Esophagus mucosa (tissue), 1 donor: ENCODE measurements at regions not wholly inside any gene's neighbourhood (a gene's known extent, or its start where the extent isn't known, plus 50 kb on each side); places are given as distances from the start of the nearest gene placed in this dataset.
"Not testable (repeated sequence)": the region's sequence is repeated elsewhere in the genome, so short reads cannot be mapped to it uniquely, and the experiment has no call there.

Source experiments
- ATAC-seq: fragments of 200-7000 bp; cut with Tn5 transposase; one replicate; pipeline ENCODE4 v1.9.1; 2020
- donor health status: DM: yes; HTN: yes; CAD: no.

DNA sequence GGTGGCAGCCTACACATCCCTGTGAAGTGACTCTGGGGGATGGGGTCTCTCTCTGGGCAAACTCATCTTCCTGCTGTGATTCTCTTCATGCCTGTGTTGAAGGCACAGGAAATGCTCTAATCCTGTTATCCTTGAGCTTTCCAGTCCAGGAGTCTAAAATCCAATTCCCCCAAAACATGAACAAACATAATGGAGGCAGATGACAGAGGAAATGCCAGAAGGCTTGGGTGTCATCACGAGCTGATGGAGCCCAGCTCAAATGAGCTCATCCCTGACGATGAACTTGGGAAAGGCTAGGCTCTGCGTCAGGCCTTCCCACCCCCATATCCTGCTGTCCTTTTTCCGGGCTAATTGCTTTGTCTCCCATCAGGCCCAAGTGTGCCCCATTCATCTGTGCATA lies 165.9 kb upstream of the PODXL start:
- ATAC-seq, result no peak

DNA sequence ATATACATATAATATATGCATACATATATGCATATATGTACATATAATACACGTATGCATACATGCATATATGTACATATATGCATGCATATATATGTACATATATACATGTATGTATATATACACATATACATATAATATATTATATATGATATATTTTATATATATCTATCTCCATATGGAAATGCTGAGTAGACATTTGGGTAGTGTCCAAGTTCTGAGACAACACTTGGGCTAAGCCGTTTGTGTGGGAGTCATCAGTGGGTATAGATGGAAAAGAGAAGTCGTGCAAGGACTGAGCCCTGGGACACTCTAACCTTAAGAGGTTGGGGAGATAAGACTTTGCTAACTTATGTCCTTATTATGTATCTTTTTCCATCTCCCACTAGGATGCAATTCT lies 165.2 kb upstream of the PODXL start:
- no peak for ATAC-seq

DNA sequence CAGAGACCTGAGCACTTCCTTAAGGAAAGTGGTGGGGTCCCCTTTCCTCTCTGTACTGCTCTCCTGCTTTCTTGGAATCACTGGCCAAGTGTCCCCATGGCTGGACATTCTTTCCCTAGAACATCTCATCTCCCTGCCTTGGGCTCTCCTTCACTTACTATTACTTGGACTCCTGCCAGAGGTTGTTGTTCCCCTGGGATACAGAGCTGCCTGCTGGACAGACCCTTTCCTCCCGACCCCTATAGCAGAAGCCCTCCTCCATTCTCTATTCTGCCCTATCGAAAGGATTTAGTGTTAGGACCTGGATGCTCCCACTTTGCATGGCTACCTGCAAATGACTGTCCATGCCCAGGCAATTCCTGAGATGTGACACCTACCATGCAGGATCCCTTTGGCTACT lies 164.3 kb upstream of the PODXL start:
- no peak for ATAC-seq

DNA sequence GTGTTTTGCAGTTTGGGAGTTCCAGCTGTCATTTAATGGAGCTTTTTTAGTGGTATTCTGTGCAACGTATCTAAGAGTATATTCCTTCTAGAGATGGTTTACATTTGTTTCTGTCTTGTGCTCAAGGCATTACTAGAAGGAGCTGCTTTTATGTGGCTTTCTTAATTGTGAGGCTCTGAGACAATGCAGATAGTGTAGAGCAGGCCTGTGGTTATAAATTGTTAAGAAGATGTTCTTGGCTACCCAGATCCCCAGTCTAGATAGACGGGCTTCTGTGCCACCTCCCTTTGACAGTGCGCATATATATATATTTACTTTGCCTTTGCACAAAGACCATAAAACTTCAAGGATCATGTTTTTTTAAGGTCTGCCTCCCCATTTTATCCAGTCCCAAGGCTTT lies 160.8 kb upstream of the PODXL start:
- no peak for ATAC-seq

DNA sequence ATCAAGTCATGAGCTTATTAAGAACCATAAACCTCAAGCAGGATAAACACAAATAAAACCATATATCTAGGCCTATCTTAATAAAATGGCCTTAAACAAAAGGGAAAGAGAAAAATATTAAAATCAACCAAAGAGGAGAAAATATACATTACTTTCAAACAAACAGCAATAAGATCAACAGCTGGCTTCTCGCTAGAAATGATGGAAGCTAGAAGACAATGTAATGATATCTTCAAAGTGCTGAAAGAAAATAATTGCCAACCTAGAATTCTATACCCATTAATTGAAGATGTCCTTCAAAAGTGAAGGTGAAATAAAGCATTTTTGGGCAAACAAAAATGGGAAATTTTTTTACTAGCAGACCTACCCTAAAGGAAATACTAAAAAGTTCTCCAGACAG lies 142.9 kb upstream of the PODXL start:
- no peak for ATAC-seq

DNA sequence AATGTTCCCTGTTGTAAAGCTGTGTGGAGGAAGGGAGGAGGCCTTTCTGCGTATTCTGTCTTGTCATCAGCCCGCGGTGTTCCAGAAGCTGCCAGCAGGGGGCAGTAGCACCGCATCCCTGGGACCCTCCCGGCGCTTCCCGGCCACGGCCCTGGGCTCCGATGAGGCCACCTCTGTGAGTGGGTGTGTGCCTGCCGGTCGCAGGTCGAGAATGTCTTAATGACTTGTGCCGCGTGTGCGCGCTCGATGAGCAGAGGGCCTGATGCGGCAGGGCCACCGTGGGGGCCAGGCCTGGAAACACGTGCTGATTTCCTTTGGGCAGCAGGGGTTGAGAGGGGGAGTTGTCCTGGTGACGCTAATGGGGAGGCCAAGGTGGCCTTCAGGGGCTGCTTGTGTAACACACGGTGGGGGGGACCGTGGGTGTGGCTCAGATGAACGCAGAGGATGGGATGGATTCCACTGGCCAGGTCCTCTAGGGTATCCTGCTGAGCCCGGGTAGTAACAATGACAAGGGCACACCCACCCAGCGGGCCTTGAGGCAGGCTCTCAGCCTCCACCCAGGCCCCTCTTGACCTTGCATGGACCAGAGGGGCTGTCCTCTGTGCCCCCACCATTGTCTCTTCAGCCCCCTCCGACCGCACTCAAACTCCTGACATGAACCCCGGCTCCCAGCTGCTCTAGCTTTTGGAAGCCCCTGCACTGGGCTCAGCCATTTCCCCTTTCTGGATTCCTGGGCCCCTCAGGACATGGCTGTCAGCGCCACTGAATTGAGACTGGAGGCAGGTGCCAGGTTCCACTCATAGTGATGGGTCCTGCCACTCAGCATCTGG lies 135.9 kb upstream of the PODXL start:
- ATAC-seq, result peak; percentile 80

DNA sequence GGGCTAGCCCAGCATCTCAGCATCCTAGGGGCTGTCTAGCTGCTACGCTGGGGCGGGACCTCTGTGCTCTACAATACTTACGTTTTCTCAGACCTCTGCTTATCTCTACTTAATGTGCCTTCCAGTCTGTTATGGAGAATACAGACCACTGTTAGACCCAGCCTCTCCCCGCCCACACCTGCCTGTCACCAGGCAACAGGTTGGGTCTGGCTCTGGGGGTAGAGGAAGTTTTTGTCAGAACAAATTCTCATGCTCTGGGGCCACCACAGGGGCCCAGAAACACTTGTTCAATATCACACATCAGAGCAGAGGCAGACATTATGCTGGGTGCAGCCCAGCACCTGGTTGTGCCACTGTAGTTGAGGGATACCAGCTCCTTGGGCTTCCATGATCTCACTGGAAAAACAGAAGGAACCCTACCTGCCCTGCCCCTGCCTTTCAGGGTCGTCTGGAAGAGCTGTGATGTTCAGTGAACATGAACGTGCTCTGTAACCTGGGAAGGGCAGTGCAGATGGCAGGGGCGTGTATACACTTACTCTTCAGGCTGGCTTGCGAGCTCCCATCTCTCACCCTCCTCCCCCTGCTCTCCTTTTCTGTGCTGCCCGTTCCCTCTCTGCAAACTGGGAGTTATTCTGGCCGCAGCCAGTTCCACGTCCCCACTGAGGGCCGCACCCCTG lies 135.2 kb upstream of the PODXL start:
- no peak for ATAC-seq

DNA sequence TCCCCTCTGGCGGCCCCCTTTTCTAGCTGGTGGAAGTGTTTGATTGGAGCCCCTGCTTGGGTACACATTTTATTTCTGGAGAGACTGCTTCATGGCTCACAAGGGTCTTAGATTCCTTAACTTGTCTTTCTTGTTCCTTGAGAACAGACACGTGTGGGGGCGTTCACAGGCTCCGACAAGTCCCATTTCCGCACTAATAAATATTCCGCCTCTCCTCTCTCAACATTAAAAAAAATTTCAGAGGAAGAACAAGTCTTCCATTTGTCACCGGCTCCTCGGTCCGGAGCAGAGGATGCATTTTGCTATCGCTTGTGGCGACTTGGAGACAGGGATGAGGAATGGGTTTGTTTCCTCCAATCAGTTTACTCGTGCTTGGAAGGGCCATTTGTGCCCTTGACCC lies 134.0 kb upstream of the PODXL start:
- no peak for ATAC-seq

DNA sequence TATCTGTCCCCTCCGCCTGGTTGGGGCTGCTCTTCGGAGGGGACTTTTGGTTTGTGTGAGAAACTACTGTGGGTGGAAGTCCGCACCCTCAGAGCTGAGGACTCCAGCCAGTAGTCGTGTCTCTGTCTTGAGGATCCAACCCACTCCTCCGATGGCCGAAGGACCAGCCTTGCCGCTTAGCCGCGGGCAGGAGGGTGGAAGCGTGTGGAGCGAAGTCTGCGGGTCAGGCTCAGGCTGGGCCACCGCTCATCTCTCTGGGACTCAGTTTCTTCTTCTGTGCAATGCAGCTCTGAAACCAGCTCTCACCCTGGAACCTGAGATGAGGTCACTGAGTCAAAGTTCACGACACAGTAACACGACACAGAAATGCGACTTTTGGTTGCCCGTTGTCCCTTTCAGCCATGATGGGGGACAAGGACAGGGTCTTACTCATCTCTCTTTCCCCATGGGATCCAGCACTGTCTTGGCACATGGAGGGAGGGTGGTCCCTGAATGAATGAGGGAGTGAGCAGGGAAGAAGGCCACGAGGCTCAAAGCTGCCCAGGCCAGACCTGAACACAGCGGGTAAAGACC lies 133.3 kb upstream of the PODXL start:
- ATAC-seq, result no peak

DNA sequence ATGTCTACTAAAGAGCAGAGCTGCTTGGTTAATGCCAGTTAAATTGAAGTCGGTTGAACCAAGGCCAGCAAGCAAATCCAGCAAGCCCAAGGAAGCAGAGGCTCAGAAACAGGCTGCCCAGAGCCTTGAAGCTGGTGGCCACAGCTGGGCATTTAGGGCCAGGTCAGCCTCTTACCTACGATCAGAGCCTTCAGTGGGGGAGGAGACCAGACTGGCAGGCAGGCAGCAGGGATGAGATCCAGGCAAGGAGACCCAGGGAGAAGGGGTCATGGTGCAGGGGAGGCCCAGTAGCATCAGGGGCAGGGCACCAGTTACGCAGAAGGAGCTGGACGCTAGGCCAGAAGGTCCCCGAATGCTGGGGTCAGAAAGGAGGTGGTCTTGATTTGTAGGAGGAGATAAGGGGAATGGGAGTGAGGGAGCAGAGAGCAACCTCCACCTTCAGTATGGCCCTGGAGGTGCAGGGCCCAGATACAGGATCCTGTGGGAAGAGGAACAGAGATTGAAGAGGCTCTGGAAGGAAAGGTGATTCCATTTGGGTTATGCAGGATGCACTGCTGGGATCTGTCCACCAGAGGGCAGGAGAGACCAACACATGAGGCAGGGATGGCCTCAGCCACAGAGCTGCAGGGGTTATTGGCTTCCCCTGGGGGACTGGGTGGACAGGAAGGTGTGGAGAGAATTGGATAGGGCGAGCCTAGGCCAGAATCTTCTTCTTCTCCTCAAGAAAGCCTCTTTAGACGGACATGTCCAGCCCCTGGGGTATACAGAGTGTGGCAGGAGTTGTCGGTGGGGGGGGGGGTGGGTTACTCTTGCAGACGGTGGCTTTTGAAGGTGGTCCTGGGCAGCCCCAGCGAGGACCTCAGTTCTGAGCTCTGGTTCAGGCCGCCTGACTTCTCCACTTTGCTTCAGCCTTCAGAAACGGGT lies 132.6 kb upstream of the PODXL start:
- ATAC-seq, result peak; percentile 77

DNA sequence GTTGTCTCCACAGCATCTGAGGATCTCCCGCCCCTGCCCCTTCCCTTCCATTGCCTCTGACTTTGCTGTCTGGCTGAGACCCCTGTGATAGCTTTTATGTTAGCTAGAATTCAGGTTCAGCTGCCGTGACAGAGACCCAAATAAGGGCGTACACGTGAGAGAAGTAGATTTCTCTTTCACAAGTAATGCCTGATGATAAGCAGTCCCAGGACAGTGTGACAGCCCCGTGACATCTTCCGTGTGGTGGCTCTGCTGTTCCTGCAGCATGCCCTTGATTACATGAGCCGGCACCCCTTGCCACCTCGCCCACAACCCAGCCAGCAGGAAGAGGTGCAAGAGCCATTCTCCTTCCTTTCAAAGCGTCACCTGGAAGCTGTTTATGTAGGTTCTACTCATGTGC lies 130.9 kb upstream of the PODXL start:
- no peak for ATAC-seq

DNA sequence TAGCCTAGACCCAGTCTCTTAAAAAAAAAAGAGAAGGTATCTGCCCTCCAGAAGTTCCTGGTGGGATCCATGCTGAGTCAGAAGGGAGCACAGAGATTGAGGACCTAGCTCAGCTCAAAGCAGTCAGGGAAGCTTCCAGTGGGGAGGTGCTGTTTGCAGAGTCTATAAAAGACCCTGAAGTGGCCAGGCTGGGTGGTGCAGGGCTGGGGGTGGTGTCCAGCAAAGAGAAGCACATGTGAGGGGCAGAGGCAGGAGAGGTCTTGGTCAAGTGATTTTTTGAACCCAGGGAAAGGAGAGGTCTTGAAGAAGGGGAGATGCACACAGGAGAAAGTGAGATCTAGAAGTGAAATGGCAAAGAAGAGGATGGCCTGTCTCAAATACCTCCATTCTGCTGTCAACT lies 130.4 kb upstream of the PODXL start:
- no peak for ATAC-seq

DNA sequence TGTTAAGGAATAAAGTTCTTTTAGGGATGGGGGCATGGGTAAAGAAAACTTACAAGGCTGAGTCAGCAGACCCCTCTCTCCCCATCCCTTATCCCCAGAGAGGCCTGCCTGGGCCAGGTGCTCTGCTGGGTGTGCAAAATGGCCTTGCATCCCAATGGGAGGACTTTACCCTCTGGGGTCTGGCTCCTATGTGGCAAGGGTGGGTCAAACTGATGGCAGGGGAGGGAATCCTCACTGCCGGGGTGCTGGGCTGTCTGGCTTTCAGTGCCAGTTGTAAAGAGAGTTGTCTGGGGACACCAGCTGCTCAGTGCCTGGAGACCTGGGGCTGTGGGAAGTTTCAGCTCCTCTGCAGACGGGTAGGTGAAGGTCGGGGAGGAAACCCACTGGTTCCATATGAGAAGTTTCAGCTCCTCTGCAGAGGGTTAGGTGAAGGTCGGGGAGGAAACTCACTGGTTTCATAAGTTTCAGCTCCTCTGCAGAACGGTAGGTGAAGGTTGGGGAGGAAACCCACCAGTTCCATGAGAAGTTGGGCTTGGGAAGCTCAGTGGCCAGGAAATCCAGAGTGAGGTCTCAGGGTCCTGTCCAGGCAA lies 127.2 kb upstream of the PODXL start:
- no peak for ATAC-seq

DNA sequence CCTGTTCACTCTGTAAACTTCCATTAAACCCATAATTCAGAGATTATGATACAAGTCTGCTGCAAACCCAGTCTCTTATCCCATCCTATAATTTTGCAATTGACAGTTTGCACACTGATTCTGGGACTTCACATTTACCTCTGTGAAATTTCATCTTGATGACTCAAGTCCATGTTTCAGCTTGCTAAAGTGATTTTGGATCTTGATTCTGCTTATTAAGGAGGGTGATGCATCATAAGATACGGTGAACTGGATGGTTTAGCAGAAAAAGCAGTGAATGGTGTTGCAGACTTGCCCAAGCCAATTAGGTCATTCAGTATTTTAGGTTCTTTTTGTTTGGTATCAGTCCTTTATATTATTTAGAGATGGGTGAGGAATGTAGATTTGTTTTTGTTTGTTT lies 125.5 kb upstream of the PODXL start:
- no peak for ATAC-seq

DNA sequence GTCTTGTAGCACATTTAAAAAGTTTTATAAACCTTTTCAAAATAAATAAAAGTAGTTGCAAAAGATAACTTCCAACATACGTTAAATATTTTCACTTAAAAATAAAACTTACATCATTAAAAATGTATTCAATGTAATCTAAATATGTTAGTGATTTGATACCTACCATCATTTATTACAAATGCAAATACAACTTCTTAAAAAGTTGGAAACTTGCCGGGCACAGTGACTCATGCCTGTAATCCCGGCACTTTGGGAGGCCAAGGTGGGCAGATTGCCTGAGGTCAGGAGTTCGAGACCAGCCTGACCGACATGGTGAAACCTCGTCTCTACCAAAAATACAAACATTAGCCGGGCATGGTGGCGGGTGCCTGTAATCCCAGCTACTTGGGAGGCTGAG lies 122.6 kb upstream of the PODXL start:
- not testable (repeated sequence) for ATAC-seq

DNA sequence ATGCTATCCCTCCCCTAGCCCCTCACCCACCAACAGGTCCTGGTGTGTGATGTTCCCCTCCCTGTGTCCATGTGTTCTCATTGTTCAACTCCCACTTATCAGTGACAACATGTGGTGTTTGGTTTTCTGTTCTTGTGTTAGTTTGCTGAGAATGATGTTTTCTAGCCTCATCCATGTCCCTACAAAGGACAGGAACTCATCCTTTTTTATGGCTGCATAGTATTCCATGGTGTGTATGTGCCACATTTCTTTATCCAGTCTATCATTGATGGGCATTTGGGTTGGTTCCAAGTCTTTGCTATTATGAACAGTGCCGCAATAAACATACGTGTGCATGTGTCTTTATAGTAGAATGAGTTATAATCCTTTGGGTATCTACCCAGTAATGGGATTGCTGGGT lies 120.4 kb upstream of the PODXL start:
- not testable (repeated sequence) for ATAC-seq

DNA sequence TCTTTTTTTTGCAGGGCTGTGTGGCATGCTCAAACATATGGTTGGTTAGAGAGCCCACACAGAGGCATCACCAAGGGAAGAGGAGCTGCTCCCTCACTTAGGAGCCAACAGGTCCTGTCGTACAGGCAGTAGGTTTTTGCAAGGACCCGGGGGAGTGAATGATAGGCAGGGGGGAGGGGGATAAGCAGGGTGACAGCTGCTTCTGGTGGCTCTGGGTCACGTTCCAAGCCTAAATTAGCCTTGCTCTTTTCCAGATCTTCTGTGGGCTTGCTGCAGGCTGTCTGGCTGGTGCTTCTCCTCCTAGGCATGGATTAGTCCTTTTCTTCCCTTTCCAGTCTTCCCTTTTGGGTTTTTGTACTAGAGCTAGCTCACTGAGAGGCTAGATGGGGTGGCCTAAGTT lies 117.7 kb upstream of the PODXL start:
- no peak for ATAC-seq

DNA sequence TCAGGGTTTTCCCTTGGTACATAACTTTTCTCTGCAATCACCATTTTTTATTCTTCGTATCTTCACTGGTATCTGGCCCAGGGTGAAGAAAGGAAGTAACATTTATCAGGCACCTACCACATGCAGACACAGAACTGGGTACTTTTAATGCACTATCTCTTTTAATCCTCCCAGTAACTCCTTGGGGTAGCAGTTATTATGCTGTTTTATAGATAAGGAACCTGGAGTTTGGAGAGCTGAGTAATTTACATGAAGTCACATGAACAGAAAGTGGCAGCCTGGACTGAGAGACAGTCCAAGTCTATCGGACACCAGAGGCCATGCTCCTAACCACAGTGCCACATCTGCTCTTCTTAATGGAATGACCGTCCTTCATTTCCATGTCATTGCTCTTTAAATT lies 117.1 kb upstream of the PODXL start:
- ATAC-seq, result no peak

DNA sequence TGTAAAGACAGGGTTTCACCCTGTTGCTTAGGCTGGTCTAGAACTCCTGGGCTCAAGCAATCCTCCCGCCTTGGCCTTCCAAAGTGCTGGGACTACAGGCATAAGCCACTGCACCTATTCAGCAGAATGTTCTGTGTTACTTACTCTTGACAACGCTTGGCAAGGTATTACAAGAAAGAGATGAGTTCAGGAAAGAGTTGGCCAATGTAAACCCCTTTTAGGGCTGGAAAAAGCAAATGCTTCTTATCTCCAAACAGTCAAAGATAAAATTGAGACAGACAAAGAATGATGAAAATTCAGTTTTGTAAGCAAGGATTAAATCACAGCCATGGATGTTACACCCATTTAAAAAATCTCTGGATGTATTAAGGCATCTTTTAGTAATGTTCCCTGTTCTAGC lies 114.0 kb upstream of the PODXL start:
- ATAC-seq, result no peak

DNA sequence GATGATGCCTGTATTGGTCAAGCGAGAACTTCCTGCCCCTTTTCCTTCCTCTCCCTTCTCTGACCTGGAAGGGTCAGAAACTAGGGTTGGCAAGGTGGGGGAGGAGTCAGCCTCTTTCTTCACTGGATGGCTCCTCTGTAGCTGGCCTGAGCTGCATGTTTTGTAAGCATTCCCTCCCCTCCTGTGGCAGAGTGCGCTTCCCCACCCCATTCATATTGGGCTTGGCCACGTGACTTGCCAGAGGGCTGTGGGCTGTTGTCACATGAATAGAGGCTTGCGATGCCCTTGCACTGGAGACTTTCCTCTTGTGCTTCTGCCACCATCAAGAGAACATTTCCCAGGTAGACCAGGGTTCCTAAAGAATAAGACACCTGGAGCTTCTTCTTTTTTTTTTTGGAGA lies 111.3 kb upstream of the PODXL start:
- ATAC-seq, result no peak

DNA sequence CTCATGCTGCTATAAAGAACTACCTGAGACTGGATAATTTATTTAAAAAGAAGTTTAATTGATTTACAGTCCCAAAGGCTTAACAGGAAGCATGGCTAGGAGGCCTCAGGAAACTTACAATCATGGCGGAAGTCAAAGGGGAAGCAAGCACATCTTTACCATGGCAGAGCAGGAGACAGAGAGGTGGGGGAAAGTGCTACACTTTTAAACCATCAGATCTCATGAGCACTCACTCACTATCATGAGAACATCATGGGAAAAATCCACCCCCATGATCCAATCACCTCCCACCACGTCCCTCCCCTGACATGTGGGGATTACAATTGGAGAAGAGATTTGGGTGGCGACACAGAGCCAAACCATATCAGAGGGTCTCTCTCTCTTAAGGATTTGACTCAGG lies 108.6 kb upstream of the PODXL start:
- ATAC-seq, result no peak

DNA sequence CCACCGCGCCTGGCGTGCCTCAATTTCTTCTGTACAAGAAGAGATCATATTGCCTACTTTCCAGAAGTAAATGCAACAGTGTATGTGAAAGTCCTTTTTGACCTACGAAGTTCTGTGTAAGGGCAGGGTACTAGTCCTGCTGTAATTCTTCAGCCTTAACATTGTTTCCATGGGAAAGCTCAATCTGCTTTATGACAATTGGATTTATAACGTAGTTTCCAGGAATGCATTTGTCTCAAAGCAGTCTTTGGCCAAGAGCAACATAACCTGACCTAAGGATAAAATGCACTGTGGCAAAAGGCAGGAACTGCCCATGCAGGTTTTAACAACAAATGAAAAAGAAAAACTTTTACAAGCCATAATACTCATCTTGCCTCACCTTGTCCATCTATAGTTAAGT lies 108.1 kb upstream of the PODXL start:
- no peak for ATAC-seq
